Hepatocyte (in vitro differentiated cells): ENCODE measurements at regions not wholly inside any gene's neighbourhood (a gene's known extent, or its start where the extent isn't known, plus 50 kb on each side); places are given as distances from the start of the nearest gene placed in this dataset.

Experiments used
- CTCF ChIP-seq: fragments of 200-600 bp; sonication (generic); IDR thresholded peaks from 2 replicates; pipeline ENCODE4 v1.5.1; 2016; ENCODE audit warnings: antibody characterized with exemption, mild to moderate bottlenecking; ENCODE audit not compliant: poor library complexity
- EZH2 ChIP-seq: fragments of 200-600 bp; sonication (generic); IDR thresholded peaks from 2 replicates; pipeline ENCODE4 v1.6.1; 2016; ENCODE audit warnings: antibody characterized with exemption, mild to moderate bottlenecking, borderline replicate concordance
- EZH2phosphoT487 ChIP-seq: fragments of 200-600 bp; sonication (generic); IDR thresholded peaks from one replicate; pipeline ENCODE4 v1.6.1; 2018; ENCODE audit warnings: antibody characterized with exemption, mild to moderate bottlenecking, low read depth, moderate library complexity; ENCODE audit not compliant: unreplicated experiment, severe bottlenecking

DNA sequence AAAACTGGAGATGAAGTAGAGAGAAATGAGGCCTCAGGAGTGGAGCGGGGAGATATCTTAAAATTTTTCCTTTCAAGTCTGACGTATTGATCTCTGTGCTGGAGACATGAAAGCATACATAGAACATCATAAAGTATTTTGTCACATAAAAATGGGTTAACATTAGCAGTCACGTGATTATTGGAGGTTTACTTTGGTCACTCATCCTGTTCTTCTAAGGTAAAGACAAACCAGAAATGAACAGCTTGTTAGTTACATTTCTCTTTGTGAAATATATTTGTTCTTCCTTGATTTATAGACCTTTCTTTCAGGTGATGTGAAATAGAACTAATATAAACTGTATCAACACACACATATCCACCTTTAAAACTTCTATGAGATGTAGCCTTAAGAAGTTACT lies 324.1 kb downstream of the SQOR start:
- TF ChIP-seq EZH2phosphoT487 (no peak), CTCF (no peak), EZH2 (no peak)
